Endodermal cell (in vitro differentiated cells): ENCODE measurements at regions not wholly inside any gene's neighbourhood (a gene's known extent, or its start where the extent isn't known, plus 50 kb on each side); places are given as distances from the start of the nearest gene placed in this dataset.

Source experiments
- DNase-seq: peaks from one replicate; pipeline ENCODE4 v3.0.0-alpha.2; 2017
- H3K27ac ChIP-seq: 2 replicates; pipeline ENCODE4 v1.5.1; 2013; ENCODE audit warnings: mild to moderate bottlenecking, low read depth, low read length, moderate library complexity
- H3K27me3 ChIP-seq: 2 replicates; pipeline ENCODE4 v1.6.1; 2013; ENCODE audit warnings: mild to moderate bottlenecking, low read length, moderate library complexity; ENCODE audit not compliant: insufficient read depth, control insufficient read depth, poor library complexity, severe bottlenecking
- H3K36me3 ChIP-seq: 2 replicates; pipeline ENCODE4 v1.7.0; 2013; ENCODE audit warnings: mild to moderate bottlenecking, low read length, moderate library complexity; ENCODE audit not compliant: control insufficient read depth, insufficient read depth
- H3K4me1 ChIP-seq: one replicate; pipeline ENCODE4 v1.7.0; 2013; ENCODE audit warnings: low read length; ENCODE audit not compliant: control insufficient read depth, insufficient read depth
- H3K4me3 ChIP-seq: 2 replicates; pipeline ENCODE4 v1.5.1; 2013; ENCODE audit warnings: mild to moderate bottlenecking, low read length, moderate library complexity
- H3K9ac ChIP-seq: 2 replicates; pipeline ENCODE4 v1.6.1; 2013; ENCODE audit warnings: mild to moderate bottlenecking, low read length, moderate library complexity; ENCODE audit not compliant: poor library complexity, severe bottlenecking; ENCODE audit errors: extremely low read depth
- H3K9me3 ChIP-seq: 2 replicates; pipeline ENCODE4 v1.6.1; 2013; ENCODE audit warnings: mild to moderate bottlenecking, low read length, moderate library complexity; ENCODE audit not compliant: control insufficient read depth
- H3K27ac Mint-ChIP-seq: 2 replicates; pipeline ENCODE4 v1.8.0; 2020; ENCODE audit warnings: mixed read lengths
- H3K27me3 Mint-ChIP-seq: 2 replicates; pipeline ENCODE4 v1.8.0; 2021; ENCODE audit warnings: mild to moderate bottlenecking, mixed read lengths; ENCODE audit not compliant: insufficient read depth
- H3K36me3 Mint-ChIP-seq: 2 replicates; pipeline ENCODE4 v1.8.0; 2020; ENCODE audit warnings: low read depth, mixed read lengths
- H3K4me1 Mint-ChIP-seq: 2 replicates; pipeline ENCODE4 v1.8.0; 2020; ENCODE audit warnings: mixed read lengths
- H3K4me3 Mint-ChIP-seq: 2 replicates; pipeline ENCODE4 v1.8.0; 2020; ENCODE audit warnings: mild to moderate bottlenecking, moderate library complexity, mixed read lengths
- H3K9me3 Mint-ChIP-seq: 2 replicates; pipeline ENCODE4 v1.8.0; 2020; ENCODE audit warnings: mild to moderate bottlenecking, mixed read lengths
- WGBS, 2 experiments: methylation state at CpG; one replicate each; pipeline versions ENCODE4 v1.1.5 to v1.1.7; 2013; ENCODE audit warnings: missing lambda C conversion rate in 2 of 2, mixed read lengths in 1 of 2; ENCODE audit not compliant: insufficient coverage in 1 of 2, insufficient read length in 1 of 2; 5-methylcytosine and 5-hydroxymethylcytosine counted together
- TF ChIP-seq, protein P1 (sequence below): fragments of 200-600 bp; sonication (generic); conservative IDR thresholded peaks from 2 replicates; pipeline ENCODE4 v1.5.0; 2021; ENCODE audit warnings: antibody characterized with exemption, mild to moderate bottlenecking

DNA sequence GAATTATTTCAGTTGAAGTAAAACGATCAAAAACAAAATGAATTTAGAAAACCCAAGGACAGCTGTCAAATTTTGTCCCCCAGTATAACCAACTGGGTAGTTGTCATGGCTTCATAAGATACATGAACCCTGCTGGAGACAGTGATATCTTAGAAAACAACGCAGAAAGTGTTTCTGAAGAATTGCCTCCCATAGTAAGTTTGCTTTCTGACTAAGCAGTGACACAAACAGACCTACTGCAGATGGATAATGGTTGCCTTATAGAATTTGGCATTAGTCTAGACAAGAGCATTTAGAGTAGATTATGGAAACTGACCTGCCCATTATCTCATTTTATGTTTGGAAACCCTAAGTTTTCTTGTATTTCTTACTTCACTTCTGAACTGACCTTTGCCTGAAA is 187.7 kb upstream of the KCNN2 start:
- DNase-seq: no peak
- Histone ChIP-seq H3K9me3 (peaks cover 9% of the 10 kb centered on the region), H3K4me3 (no peak overlapping the region), H3K27me3 (no peaks in the 10 kb centered on the region), H3K4me1 (no peaks in the 10 kb centered on the region), H3K9ac (no peak overlapping the region), H3K27ac (no peak overlapping the region), H3K36me3 (no peaks in the 10 kb centered on the region)
- Mint-ChIP-seq H3K4me1 (peaks cover 8% of the 10 kb centered on the region), H3K36me3 (no peaks in the 10 kb centered on the region), H3K4me3 (no peak overlapping the region), H3K27me3 (no peaks in the 10 kb centered on the region), H3K9me3 (peaks cover 13% of the 10 kb centered on the region), H3K27ac (no peak overlapping the region)
- TF ChIP-seq, protein P1, sequence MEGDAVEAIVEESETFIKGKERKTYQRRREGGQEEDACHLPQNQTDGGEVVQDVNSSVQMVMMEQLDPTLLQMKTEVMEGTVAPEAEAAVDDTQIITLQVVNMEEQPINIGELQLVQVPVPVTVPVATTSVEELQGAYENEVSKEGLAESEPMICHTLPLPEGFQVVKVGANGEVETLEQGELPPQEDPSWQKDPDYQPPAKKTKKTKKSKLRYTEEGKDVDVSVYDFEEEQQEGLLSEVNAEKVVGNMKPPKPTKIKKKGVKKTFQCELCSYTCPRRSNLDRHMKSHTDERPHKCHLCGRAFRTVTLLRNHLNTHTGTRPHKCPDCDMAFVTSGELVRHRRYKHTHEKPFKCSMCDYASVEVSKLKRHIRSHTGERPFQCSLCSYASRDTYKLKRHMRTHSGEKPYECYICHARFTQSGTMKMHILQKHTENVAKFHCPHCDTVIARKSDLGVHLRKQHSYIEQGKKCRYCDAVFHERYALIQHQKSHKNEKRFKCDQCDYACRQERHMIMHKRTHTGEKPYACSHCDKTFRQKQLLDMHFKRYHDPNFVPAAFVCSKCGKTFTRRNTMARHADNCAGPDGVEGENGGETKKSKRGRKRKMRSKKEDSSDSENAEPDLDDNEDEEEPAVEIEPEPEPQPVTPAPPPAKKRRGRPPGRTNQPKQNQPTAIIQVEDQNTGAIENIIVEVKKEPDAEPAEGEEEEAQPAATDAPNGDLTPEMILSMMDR: no peak
- WGBS, 2 experiments: 86 to 90% methylated on average over 1 to 2 of the region's 2 CpGs

DNA sequence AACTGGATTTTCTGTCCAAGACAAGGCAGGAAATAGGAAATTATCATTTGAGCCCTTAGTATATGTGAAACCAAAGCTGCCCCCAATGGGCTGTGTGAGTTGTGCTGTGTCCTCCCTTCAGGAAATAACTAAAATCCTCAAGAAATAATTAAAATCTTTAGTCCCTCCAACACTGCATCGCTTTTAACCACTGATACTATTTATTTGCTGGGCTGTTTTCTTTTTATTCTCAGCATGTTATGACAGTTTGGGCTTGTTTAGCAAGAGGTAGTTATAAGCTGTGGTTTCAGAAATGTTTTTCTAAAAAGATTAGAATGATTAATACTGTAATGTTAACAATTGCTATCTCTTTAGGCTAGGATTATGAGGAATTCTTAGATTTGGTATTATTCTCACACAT is 187.0 kb upstream of the KCNN2 start:
- TF ChIP-seq, protein P1: no peak
- Mint-ChIP-seq H3K9me3 (peaks cover 13% of the 10 kb centered on the region), H3K4me3 (no peak overlapping the region), H3K36me3 (no peaks in the 10 kb centered on the region), H3K27ac (no peak overlapping the region), H3K27me3 (no peaks in the 10 kb centered on the region), H3K4me1 (peaks cover 9% of the 10 kb centered on the region)
- H3K36me3 ChIP-seq: no peaks in the 10 kb centered on the region
- no peak for DNase-seq
- no peaks in the 10 kb centered on the region for H3K4me1 ChIP-seq
- no peak overlapping the region for H3K9ac ChIP-seq
- peaks cover 9% of the 10 kb centered on the region for H3K9me3 ChIP-seq
- no peak overlapping the region for H3K4me3 ChIP-seq
- 88% methylated on average over 1 of the region's 1 CpG; no CpG with 5 or more reads in 1 of the 2 experiments for WGBS, 2 experiments
- H3K27me3 ChIP-seq: no peaks in the 10 kb centered on the region
- no peak overlapping the region for H3K27ac ChIP-seq

DNA sequence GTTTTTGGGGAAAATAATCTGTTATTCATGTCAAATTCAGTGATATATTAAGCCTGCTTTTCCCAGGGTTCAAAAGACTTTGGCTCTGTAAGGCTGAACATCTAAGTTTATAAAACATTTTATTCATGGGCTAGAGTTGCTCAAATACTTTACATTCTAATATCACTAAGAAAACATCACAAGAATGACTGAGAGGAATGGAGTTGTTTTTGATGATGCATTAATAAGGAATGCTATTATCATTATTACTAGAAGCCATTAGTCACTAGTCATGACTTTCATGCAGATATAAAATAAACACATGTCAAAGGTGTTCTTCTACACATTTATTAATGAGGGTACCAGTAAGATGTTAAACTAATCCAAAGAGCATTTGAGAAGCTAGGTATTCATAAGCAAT is 185.5 kb upstream of the KCNN2 start:
- H3K9ac ChIP-seq: no peak overlapping the region
- no peak overlapping the region for H3K4me3 Mint-ChIP-seq
- H3K27me3 ChIP-seq: no peaks in the 10 kb centered on the region
- H3K36me3 Mint-ChIP-seq: no peaks in the 10 kb centered on the region
- H3K4me1 Mint-ChIP-seq: peaks cover 9% of the 10 kb centered on the region
- no peak overlapping the region for H3K4me3 ChIP-seq
- H3K9me3 Mint-ChIP-seq: peaks cover 13% of the 10 kb centered on the region
- TF ChIP-seq, protein P1: no peak
- no peak overlapping the region for H3K27ac Mint-ChIP-seq
- H3K36me3 ChIP-seq: no peaks in the 10 kb centered on the region
- H3K27me3 Mint-ChIP-seq: no peaks in the 10 kb centered on the region
- H3K4me1 ChIP-seq: no peaks in the 10 kb centered on the region
- H3K9me3 ChIP-seq: peaks cover 9% of the 10 kb centered on the region
- DNase-seq: no peak
- H3K27ac ChIP-seq: no peak overlapping the region
